Calu3 (cell line): ENCODE measurements at regions not wholly inside any gene's neighbourhood (a gene's known extent, or its start where the extent isn't known, plus 50 kb on each side); places are given as distances from the start of the nearest gene placed in this dataset.

ENCODE experiments used
- BruUV-seq: library from RNA; stranded (reverse); fragments of 400-500 nt; replicated peaks from 2 replicates; lab custom pipeline; 2021; lab: Mats Ljungman, UMichigan
- CTCF ChIA-PET: fragments of 300-600 bp; sonication (Branson Sonifier 250); formaldehyde crosslinking; loops from one replicate; lab custom pipeline; 2022; ENCODE audit warnings: antibody characterized with exemption; lab: Charles Lee
- DNase-seq: peaks from one replicate; pipeline ENCODE4 v3.0.0; 2022
- H3K27ac Mint-ChIP-seq: one replicate; pipeline ENCODE4 v1.8.0; 2022; ENCODE audit warnings: mixed read lengths; ENCODE audit not compliant: unreplicated experiment
- H3K27me3 Mint-ChIP-seq: one replicate; pipeline ENCODE4 v1.8.0; 2022; ENCODE audit warnings: mixed read lengths; ENCODE audit not compliant: unreplicated experiment
- H3K36me3 Mint-ChIP-seq: one replicate; pipeline ENCODE4 v1.8.0; 2022; ENCODE audit warnings: mild to moderate bottlenecking, moderate library complexity, mixed read lengths; ENCODE audit not compliant: insufficient read depth, unreplicated experiment
- H3K4me1 Mint-ChIP-seq: one replicate; pipeline ENCODE4 v1.8.0; 2022; ENCODE audit warnings: mild to moderate bottlenecking, low read depth, mixed read lengths; ENCODE audit not compliant: unreplicated experiment
- H3K4me3 Mint-ChIP-seq: one replicate; pipeline ENCODE4 v1.8.0; 2022; ENCODE audit warnings: mild to moderate bottlenecking, low read depth, moderate library complexity, mixed read lengths; ENCODE audit not compliant: unreplicated experiment
- H3K9me3 Mint-ChIP-seq: one replicate; pipeline ENCODE4 v1.8.0; 2022; ENCODE audit warnings: low read depth, mixed read lengths; ENCODE audit not compliant: unreplicated experiment
- CTCF ChIP-seq: fragments of 200-600 bp; IDR thresholded peaks from one replicate; pipeline ENCODE4 v1.8.0; 2022; ENCODE audit warnings: antibody characterized with exemption; ENCODE audit not compliant: unreplicated experiment
- intact Hi-C: fragments of 100-400 bp; cut with micrococcal nuclease; formaldehyde crosslinking; loops from one replicate; pipeline ENCODE4 v1.10.0; 2022; ENCODE audit not compliant: unreplicated experiment

GRCh38 chr2:21715887-21716286 lies 592.1 kb downstream of the TDRD15 start:
- Mint-ChIP-seq H3K9me3 (peaks cover 20% of the 10 kb centered on the region), H3K27me3 (no peaks in the 10 kb centered on the region), H3K4me1 (no peaks in the 10 kb centered on the region), H3K36me3 (no peaks in the 10 kb centered on the region), H3K4me3 (no peak overlapping the region), H3K27ac (no peak overlapping the region)
- no peak for TF ChIP-seq CTCF
- intact Hi-C loops, result no loop called here
- no TSS peak for BruUV-seq
- DNase-seq, result no peak
- CTCF ChIA-PET, result no interaction called here

GRCh38 chr2:21727101-21727500 lies 603.3 kb downstream of the TDRD15 start:
- Mint-ChIP-seq H3K4me1 (no peaks in the 10 kb centered on the region), H3K9me3 (peaks cover 11% of the 10 kb centered on the region), H3K27ac (no peak overlapping the region), H3K27me3 (no peaks in the 10 kb centered on the region), H3K4me3 (no peak overlapping the region), H3K36me3 (no peaks in the 10 kb centered on the region)
- intact Hi-C loops, result no loop called here
- CTCF ChIA-PET, result no interaction called here
- no peak for TF ChIP-seq CTCF
- BruUV-seq, result no TSS peak
- DNase-seq, result no peak

GRCh38 chr2:21728133-21728532 lies 604.4 kb downstream of the TDRD15 start:
- CTCF ChIA-PET, result no interaction called here
- H3K4me3 Mint-ChIP-seq, result no peak overlapping the region

GRCh38 chr2:21730141-21730540 lies 606.4 kb downstream of the TDRD15 start:
- no peak for DNase-seq
- CTCF ChIA-PET, result no interaction called here
- no peaks in the 10 kb centered on the region for H3K27me3 Mint-ChIP-seq
- H3K9me3 Mint-ChIP-seq, result peaks cover 11% of the 10 kb centered on the region
- intact Hi-C loops, result no loop called here
- no peak for TF ChIP-seq CTCF
- H3K4me1 Mint-ChIP-seq, result no peaks in the 10 kb centered on the region
- no peak overlapping the region for H3K27ac Mint-ChIP-seq
- BruUV-seq, result no TSS peak
- H3K36me3 Mint-ChIP-seq, result no peaks in the 10 kb centered on the region
- no peak overlapping the region for H3K4me3 Mint-ChIP-seq

More at GRCh38 chr2:21728133-21728532, 604.4 kb downstream of the TDRD15 start:
- no peak for DNase-seq
- Mint-ChIP-seq H3K36me3 (no peaks in the 10 kb centered on the region), H3K27ac (no peak overlapping the region), H3K27me3 (no peaks in the 10 kb centered on the region), H3K9me3 (peaks cover 11% of the 10 kb centered on the region), H3K4me1 (no peaks in the 10 kb centered on the region)
- no TSS peak for BruUV-seq
- no peak for TF ChIP-seq CTCF
- intact Hi-C loops, result no loop called here
